Endodermal cell (in vitro differentiated cells): ENCODE measurements at regions not wholly inside any gene's neighbourhood (a gene's known extent, or its start where the extent isn't known, plus 50 kb on each side); places are given as distances from the start of the nearest gene placed in this dataset.

Source experiments
- DNase-seq: peaks from one replicate; pipeline ENCODE4 v3.0.0-alpha.2; 2017
- H3K27ac ChIP-seq: 2 replicates; pipeline ENCODE4 v1.5.1; 2013; ENCODE audit warnings: mild to moderate bottlenecking, low read depth, low read length, moderate library complexity
- H3K27me3 ChIP-seq: 2 replicates; pipeline ENCODE4 v1.6.1; 2013; ENCODE audit warnings: mild to moderate bottlenecking, low read length, moderate library complexity; ENCODE audit not compliant: insufficient read depth, control insufficient read depth, poor library complexity, severe bottlenecking
- H3K36me3 ChIP-seq: 2 replicates; pipeline ENCODE4 v1.7.0; 2013; ENCODE audit warnings: mild to moderate bottlenecking, low read length, moderate library complexity; ENCODE audit not compliant: control insufficient read depth, insufficient read depth
- H3K4me1 ChIP-seq: one replicate; pipeline ENCODE4 v1.7.0; 2013; ENCODE audit warnings: low read length; ENCODE audit not compliant: control insufficient read depth, insufficient read depth
- H3K4me3 ChIP-seq: 2 replicates; pipeline ENCODE4 v1.5.1; 2013; ENCODE audit warnings: mild to moderate bottlenecking, low read length, moderate library complexity
- H3K9ac ChIP-seq: 2 replicates; pipeline ENCODE4 v1.6.1; 2013; ENCODE audit warnings: mild to moderate bottlenecking, low read length, moderate library complexity; ENCODE audit not compliant: poor library complexity, severe bottlenecking; ENCODE audit errors: extremely low read depth
- H3K9me3 ChIP-seq: 2 replicates; pipeline ENCODE4 v1.6.1; 2013; ENCODE audit warnings: mild to moderate bottlenecking, low read length, moderate library complexity; ENCODE audit not compliant: control insufficient read depth
- H3K27ac Mint-ChIP-seq: 2 replicates; pipeline ENCODE4 v1.8.0; 2020; ENCODE audit warnings: mixed read lengths
- H3K27me3 Mint-ChIP-seq: 2 replicates; pipeline ENCODE4 v1.8.0; 2021; ENCODE audit warnings: mild to moderate bottlenecking, mixed read lengths; ENCODE audit not compliant: insufficient read depth
- H3K36me3 Mint-ChIP-seq: 2 replicates; pipeline ENCODE4 v1.8.0; 2020; ENCODE audit warnings: low read depth, mixed read lengths
- H3K4me1 Mint-ChIP-seq: 2 replicates; pipeline ENCODE4 v1.8.0; 2020; ENCODE audit warnings: mixed read lengths
- H3K4me3 Mint-ChIP-seq: 2 replicates; pipeline ENCODE4 v1.8.0; 2020; ENCODE audit warnings: mild to moderate bottlenecking, moderate library complexity, mixed read lengths
- H3K9me3 Mint-ChIP-seq: 2 replicates; pipeline ENCODE4 v1.8.0; 2020; ENCODE audit warnings: mild to moderate bottlenecking, mixed read lengths
- CTCF ChIP-seq: fragments of 200-600 bp; sonication (generic); conservative IDR thresholded peaks from 2 replicates; pipeline ENCODE4 v1.5.0; 2021; ENCODE audit warnings: antibody characterized with exemption, mild to moderate bottlenecking
- WGBS, 2 experiments: methylation state at CpG; one replicate each; pipeline versions ENCODE4 v1.1.5 to v1.1.7; 2013; ENCODE audit warnings: missing lambda C conversion rate in 2 of 2, mixed read lengths in 1 of 2; ENCODE audit not compliant: insufficient coverage in 1 of 2, insufficient read length in 1 of 2; 5-methylcytosine and 5-hydroxymethylcytosine counted together

GRCh38 chr12:127528551-127528950 lies 738.4 kb upstream of the TMEM132C start:
- Histone ChIP-seq H3K9me3 (peaks cover 5% of the 10 kb centered on the region), H3K36me3 (no peaks in the 10 kb centered on the region), H3K9ac (no peak overlapping the region), H3K4me1 (peaks cover 3% of the 10 kb centered on the region), H3K27ac (no peak overlapping the region), H3K27me3 (no peaks in the 10 kb centered on the region), H3K4me3 (no peak overlapping the region)
- H3K36me3 Mint-ChIP-seq, result no peaks in the 10 kb centered on the region
- DNase-seq, result peak; percentile 77
- no peaks in the 10 kb centered on the region for H3K27me3 Mint-ChIP-seq
- WGBS, 2 experiments, result 82 to 90% methylated on average over 5 to 8 of the region's 8 CpGs
- H3K4me3 Mint-ChIP-seq, result no peak overlapping the region
- no peak for TF ChIP-seq CTCF
- H3K4me1 Mint-ChIP-seq, result peaks cover 20% of the 10 kb centered on the region
- no peak overlapping the region for H3K27ac Mint-ChIP-seq
- H3K9me3 Mint-ChIP-seq, result no peaks in the 10 kb centered on the region

GRCh38 chr12:127531542-127531941 lies 735.4 kb upstream of the TMEM132C start:
- Histone ChIP-seq H3K9ac (no peak overlapping the region), H3K4me1 (peaks cover 3% of the 10 kb centered on the region), H3K9me3 (peaks cover 5% of the 10 kb centered on the region), H3K27me3 (no peaks in the 10 kb centered on the region), H3K36me3 (no peaks in the 10 kb centered on the region), H3K4me3 (no peak overlapping the region), H3K27ac (no peak overlapping the region)
- H3K36me3 Mint-ChIP-seq, result no peaks in the 10 kb centered on the region
- H3K4me3 Mint-ChIP-seq, result no peak overlapping the region
- H3K27ac Mint-ChIP-seq, result no peak overlapping the region
- H3K4me1 Mint-ChIP-seq, result peaks cover 20% of the 10 kb centered on the region
- DNase-seq, result peak; percentile 65
- H3K9me3 Mint-ChIP-seq, result peaks cover 7% of the 10 kb centered on the region
- 87% methylated on average over 3 of the region's 3 CpGs; no CpG with 5 or more reads in 1 of the 2 experiments for WGBS, 2 experiments
- no peak for TF ChIP-seq CTCF
- no peaks in the 10 kb centered on the region for H3K27me3 Mint-ChIP-seq

- H3K27me3 Mint-ChIP-seq, result no peaks in the 10 kb centered on the region
Observed at GRCh38 chr12:127533353-127533752, 733.6 kb upstream of the TMEM132C start.

More at GRCh38 chr12:127533353-127533752, 733.6 kb upstream of the TMEM132C start:
- peaks cover 7% of the 10 kb centered on the region for H3K9me3 Mint-ChIP-seq
- no peak overlapping the region for H3K27ac Mint-ChIP-seq
- no peak overlapping the region for H3K4me3 ChIP-seq
- peaks cover 5% of the 10 kb centered on the region for H3K9me3 ChIP-seq
- H3K36me3 ChIP-seq, result no peaks in the 10 kb centered on the region
- no peak overlapping the region for H3K27ac ChIP-seq
- TF ChIP-seq CTCF, result no peak
- no peaks in the 10 kb centered on the region for H3K27me3 ChIP-seq
- peaks cover 2% of the 10 kb centered on the region for H3K4me1 ChIP-seq
- DNase-seq, result no peak
- peaks cover 21% of the 10 kb centered on the region for H3K4me1 Mint-ChIP-seq
- H3K4me3 Mint-ChIP-seq, result no peak overlapping the region
- H3K9ac ChIP-seq, result no peak overlapping the region
- H3K36me3 Mint-ChIP-seq, result no peaks in the 10 kb centered on the region
